ENCODE measurements at regions not wholly inside any gene's neighbourhood (a gene's known extent, or its start where the extent isn't known, plus 50 kb on each side); places are given as distances from the start of the nearest gene placed in this dataset.
"Not testable (repeated sequence)": the region's sequence is repeated elsewhere in the genome, so short reads cannot be mapped to it uniquely, and the experiment has no call there.

DNA sequence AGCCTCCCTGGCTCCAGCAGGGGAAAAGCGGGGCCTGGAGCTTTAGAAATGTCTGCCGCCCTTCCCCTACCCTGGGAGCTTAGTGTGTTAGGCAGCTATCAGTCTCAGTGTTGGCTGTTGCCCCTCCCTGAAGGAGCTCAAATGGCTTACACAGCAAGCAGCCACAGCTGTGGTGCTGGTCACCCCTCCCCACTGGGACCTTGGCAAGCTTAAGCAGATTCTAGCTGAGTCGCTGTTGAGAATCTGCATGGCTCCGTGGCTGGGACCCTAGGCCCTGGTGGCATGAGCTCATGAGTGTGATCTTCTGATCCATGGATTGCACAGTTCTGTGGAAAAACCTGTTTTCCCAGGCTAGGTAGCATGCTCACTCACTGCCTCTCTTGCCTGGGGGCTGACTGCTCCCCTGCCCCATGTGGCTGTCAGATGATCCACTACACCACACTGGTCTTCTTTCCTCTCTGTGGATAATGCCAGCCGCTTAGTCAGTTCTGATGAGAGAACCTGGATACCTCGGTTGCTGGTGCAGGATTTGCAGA is 714.0 kb downstream of the MAFB start:
- no peak for DNase-seq (ENCODE audit: low read depth)

DNA sequence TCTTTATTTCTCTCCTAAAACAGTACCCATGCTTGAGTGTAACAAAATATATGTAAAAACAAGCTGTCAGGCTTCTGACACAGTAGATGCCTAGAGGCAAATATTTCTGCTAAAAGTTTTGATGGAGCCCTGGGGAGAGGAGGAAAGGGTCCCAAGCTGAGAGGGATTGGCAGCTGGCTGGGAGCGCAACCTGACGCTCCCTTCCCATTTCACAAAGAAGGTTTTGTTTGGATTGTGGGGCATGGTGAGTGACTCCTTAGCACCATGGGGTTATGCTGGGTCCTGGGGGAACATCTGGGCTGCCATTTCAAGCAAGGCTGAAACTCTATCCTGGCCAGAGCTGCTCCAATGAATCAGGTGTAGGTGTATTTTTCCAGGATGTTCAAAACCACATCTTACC is 720.5 kb downstream of the MAFB start:
- DNase-seq (ENCODE audit: low read depth): no peak

GRCh38 chr20:39967806-39968205 is 721.2 kb downstream of the MAFB start:
- DNase-seq (ENCODE audit: low read depth): no peak

DNA sequence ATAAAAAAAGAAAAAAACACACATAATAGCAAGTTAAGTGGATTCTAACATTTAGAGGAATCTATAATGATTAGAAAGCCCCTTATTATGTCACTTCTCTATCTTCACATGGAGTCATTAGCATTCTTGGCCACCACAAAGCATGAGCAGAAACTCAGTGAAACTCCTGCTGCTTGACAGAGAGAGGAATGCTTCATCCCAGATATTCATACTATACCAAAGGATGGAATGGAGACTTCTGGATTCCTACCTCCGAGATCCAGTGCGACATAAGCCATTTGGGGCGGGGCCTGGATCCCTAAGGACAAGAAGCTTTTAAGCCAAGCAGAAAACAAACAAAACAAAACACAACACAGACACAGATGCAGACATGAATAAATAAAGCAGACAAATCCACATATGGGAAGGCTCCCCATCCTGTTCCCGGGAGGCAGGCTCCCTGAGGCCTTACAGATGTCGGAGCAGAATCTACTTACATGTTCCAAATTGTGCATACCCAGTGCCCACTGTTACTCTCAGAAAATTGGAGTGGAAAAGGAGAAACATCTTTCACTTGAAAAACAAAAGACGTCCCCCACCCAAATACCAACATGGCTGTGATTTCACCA is 727.3 kb downstream of the MAFB start:
- no peak for DNase-seq (ENCODE audit: low read depth)

- no peak for DNase-seq (ENCODE audit: low read depth)
Measured at GRCh38 chr20:39960522-39961428, 728.3 kb downstream of the MAFB start.

DNA sequence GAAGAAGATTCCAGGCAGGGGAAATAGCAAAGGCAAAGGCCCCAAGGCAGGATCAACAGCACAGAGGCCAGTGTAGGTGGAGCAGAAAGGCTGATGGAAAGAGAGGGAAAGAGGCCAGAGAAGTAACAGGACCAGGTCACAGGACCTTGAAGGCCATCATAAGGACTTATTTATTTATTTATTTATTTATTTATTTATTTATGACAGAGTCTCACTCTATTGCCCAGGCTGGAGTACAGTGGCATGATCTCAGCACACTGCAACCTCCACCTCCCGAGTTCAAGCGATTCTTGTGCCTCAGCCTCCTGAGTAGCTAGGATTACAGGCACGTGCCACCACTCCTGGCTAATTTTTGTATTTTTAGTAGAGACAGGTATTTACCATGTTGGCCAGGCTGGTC is 731.1 kb downstream of the MAFB start:
- not testable (repeated sequence) for DNase-seq (ENCODE audit: low read depth)

DNA sequence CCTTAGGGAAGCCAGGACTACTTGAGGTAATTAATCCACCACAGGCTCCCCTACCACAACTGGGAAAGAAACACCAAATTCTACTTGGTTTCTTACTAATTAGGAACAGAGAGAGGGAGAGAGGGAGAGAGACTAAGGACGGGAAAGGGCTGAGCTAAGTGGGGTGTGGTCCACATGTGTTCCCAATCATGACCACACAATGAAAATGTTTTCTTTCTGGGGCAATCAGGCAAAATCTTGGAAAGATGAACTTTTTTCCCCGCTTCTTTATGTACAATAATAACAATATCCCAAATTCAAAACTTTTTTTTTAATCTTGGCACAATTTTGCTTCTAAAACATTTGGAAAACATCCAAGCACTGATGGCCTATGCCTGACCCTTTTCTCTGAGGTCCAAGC is 734.4 kb downstream of the MAFB start:
- no peak for DNase-seq (ENCODE audit: low read depth)

GRCh38 chr20:39946931-39947330 is 742.1 kb downstream of the MAFB start:
- no peak for DNase-seq (ENCODE audit: low read depth)

DNA sequence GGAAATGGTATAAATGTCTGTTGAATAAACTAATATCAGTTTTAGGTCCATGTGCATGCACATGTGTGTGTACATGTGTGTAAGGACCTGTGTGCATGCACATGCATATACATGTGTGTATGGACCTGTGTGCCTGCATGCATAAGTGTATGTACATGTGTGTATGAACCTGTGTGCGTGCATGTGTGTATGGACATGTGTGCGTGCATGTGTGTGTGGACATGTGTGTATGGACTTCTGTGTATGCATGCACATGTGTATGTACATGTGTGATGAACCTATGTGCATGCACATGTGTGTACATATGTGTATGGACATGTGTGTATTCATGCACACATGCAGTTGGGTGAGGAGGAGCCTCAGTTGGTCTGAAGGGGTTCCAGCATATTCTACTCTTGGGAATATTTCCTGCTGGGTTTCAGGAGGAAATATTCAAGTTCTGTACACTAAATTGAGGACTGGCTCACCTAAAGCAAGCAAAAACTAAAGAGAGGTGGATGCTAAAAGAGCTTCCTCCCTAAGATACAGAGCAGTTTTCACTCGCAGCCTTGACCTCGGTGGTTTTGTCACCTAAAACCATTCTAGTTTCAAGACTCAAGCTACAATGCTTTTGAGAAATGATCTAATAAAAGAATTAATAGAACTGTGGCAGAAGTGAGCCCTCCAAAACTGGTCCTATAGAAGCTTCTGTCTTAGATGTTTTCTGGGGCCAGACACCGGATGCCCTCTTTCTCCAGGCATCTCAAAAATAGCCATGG is 742.8 kb downstream of the MAFB start:
- DNase-seq (ENCODE audit: low read depth): no peak

GRCh38 chr20:39944861-39945260 is 744.2 kb downstream of the MAFB start:
- no peak for DNase-seq (ENCODE audit: low read depth)

GRCh38 chr20:39943336-39943735 is 745.7 kb downstream of the MAFB start:
- no peak for DNase-seq (ENCODE audit: low read depth)

DNA sequence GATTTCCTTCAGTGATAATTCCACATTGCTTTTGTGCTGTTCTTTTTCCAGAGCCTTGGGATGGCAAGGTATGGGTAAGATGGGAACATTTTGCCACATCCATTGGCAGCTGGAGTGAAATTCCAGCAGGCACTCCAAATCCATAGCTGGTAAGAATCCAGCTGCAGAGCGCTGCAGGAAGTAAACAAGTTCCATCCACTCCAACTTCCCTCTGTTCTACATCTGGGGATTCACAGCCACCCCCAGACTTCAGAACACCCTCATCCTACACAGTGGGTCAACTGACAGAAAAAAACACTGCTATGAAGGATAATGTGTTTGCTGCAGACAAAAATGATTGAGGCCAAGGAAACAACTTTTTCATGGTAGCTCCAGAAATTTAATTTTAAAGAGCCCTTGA is 747.8 kb downstream of the MAFB start:
- DNase-seq (ENCODE audit: low read depth): no peak

- no peak for DNase-seq (ENCODE audit: low read depth)
Measured at GRCh38 chr20:39939241-39939865, 749.7 kb downstream of the MAFB start.

GRCh38 chr20:39936401-39936800 is 752.6 kb downstream of the MAFB start:
- no peak for DNase-seq (ENCODE audit: low read depth)

- DNase-seq (ENCODE audit: low read depth): no peak
Measured at GRCh38 chr20:39935901-39936300, 753.1 kb downstream of the MAFB start.

GRCh38 chr20:39916236-39916765 is 772.7 kb downstream of the MAFB start:
- no peak for DNase-seq (ENCODE audit: low read depth)

- no peak for DNase-seq (ENCODE audit: low read depth)
Measured at GRCh38 chr20:39913274-39913673, 775.8 kb downstream of the MAFB start.

DNA sequence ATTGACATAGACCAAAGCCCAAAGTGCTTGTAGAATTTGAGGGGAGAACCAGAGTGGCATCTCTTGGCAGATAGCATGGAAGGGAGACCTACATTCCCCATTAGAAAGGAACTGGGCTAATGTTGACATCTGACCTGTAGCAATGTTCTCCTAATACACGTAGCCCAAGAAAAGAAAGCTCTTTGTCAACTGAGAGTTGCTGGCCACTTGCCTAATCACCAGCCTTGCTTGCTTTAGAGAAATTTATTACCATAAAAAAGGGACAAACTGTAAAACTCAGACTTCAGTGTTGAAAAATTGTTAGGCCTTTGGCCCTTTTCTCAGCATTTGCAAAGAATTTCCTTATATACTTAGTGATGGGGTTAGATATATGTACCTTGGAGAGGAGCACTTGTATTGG is 777.5 kb downstream of the MAFB start:
- no peak for DNase-seq (ENCODE audit: low read depth)

DNA sequence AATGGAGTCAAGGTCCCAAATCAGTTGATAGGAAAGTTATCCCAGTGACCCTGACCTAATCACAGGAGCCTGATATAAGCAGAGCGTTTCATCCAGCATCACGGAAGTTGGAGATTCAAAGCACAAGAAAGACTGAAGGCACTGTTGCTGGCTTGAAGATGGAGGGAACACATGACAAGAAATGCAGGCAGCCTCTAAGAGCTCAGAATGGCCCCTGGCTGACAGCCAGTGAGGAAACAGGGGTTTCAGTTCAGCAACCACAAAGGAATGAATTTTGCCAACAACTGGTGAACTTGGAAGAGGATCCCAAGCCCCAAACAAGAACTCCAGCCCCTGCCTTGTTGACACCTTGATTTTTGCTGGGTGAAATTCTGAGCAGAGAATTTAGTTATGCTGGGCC is 778.5 kb downstream of the MAFB start:
- no peak for DNase-seq (ENCODE audit: low read depth)

GRCh38 chr20:39909447-39909846 is 779.6 kb downstream of the MAFB start:
- no peak for DNase-seq (ENCODE audit: low read depth)

- no peak for DNase-seq (ENCODE audit: low read depth)
Measured at GRCh38 chr20:39904476-39905112, 784.4 kb downstream of the MAFB start.
